D341Med (cell line): ENCODE measurements at regions not wholly inside any gene's neighbourhood (a gene's known extent, or its start where the extent isn't known, plus 50 kb on each side); places are given as distances from the start of the nearest gene placed in this dataset.

Experiments
- DNase-seq: peaks from one replicate; pipeline ENCODE4 v3.0.0; 2012; ENCODE audit warnings: low spot score

DNA sequence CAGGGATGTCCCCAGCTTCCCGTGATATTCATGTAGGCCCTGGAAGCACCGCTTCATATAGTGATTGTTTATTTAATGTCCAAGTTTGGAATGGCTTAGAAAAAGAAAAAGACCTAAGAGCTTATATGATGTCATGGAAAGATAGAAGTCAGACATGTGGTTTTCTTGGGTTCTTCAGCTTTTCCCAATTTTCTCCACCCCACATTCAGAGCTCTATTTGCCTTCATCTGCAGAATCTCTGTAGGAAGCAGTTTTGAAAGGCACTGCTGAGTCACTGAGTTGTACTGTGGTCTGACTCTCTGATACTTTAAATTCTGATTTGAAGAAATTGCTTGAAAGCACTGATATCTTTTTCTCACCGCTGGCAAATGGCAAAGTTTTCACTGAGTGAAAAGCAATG lies 120.6 kb upstream of the EDNRA start:
- no peak for DNase-seq

DNA sequence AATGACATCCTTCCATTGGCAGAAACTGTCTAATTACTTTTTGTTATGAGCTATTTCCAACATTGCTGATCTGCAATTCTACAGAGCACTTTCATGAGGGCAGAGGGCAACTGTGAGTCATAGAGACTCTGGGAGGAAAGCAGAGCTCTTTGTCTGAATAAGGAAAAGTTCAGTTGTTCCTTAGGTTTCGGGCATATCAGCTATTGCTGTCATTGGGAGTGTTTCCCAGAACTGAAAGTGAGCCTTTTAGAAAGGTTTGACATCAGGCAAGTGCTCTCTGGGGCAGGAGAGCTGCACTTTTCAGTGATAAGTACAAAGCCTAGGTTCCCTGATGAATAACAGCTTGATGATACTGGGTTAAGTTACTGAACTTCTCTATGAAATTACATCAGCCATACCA lies 119.2 kb upstream of the EDNRA start:
- no peak for DNase-seq

- no peak for DNase-seq
Observed at GRCh38 chr4:147362938-147363337, 118.0 kb upstream of the EDNRA start.

DNA sequence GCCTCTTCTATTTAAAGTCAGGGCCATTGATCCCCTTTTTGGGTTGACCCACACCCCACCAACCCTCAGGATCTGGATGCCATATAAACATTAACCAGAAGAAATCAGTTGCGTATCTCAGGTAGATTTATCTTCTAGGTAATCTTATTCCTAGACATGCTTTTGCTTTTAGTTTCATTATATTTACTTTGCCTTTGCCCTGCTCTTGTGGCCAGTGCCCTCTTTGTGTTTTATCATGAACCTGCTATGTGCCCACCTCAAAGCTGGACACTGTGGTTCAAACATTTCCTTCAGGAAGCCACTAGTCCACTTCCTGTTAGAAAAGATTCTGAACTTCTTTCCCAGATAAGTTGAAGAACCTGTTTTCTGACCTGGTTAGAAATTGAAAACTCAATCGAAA lies 117.4 kb upstream of the EDNRA start:
- DNase-seq, result no peak

DNA sequence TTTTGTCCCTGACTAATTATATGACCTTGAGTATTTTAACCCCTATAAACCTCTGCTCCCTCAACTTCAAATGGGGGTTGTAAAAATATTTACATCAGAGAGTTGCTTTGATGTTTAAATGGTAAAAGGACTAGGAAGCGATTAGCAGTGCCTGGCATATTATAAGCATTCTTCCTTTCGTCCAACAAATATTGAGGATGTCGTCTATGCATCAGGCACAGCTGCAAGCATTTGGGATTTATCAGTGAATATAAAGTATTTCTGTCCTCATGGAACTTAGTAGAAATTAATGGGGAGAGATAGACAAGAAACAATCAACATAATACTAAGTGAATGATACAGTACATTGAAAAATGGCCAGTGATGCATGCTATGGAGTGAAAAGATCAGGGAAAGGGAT lies 115.5 kb upstream of the EDNRA start:
- DNase-seq, result no peak

DNA sequence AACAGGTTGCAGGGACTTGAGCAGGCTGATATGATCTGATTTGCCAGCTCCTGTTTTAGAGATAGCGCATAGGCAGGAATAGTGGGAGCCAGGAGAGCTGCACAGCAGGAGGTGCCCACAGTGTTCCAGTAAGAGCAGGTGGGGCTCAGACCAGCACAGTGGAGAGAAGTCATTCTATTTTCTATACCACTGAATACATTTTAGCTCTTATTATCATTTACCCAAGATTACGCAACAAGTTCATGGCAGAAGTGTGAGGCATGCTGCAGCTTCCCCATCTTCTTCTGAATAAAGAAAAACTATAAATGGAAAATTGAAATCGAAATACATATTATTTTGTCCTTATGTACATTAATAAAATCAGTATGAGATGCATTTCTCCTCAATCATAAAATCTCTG lies 114.7 kb upstream of the EDNRA start:
- DNase-seq, result no peak

DNA sequence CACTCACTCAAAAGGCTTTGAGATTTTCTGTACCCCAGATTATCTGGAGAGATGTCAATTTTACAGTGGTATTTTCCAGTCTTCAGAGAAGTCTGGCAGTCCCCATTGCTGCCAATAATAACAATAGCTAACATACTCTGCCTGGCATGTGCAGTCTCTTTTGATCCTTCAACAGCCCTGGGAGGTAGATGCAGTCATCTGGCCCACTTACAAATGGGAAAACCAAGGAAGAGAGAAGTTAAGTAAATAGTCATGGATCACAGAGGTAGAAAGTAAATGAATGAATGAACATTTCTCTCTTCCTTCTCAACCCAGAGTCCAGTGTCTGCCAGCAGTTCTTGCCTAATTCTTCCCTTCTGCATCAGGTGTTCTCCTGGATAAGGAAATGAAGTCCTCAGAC lies 113.0 kb upstream of the EDNRA start:
- no peak for DNase-seq

DNA sequence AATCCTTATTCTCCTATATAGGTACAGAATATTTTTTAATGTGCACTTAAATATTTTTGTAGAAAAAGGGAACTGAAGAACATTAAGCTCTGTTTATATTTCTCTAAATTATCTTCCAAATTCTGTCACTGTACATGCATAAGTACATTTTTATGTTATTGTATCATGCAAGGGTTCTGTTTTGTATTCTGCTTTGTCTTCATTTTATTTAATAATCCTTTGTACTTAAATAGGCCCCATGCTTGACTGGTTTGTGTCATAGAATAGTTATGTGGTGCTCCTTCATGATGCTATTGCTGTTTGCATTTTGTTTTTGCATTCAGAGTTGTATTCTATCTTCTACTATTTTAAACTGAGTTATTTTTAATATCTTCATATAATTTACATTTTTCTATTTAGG lies 111.9 kb upstream of the EDNRA start:
- no peak for DNase-seq

GRCh38 chr4:147370473-147370872 lies 110.4 kb upstream of the EDNRA start:
- no peak for DNase-seq

DNA sequence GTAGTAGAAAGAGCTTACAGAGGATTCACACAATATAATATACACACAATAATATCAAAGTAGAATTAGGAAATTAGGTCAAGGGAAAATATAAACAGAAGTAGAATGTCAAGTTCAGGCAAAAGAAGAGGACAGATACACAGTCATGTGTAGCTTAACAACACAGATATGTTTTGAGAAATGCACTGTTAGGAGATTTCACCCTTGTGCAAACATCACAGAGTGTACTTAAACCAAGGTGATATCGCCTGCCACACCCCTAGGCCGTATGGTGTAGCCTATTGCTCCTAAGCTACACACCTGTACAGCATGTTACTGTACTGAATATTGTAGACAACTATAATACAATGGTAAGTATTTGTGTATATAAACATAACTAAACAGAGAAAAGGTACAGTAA lies 110.0 kb upstream of the EDNRA start:
- no peak for DNase-seq

DNA sequence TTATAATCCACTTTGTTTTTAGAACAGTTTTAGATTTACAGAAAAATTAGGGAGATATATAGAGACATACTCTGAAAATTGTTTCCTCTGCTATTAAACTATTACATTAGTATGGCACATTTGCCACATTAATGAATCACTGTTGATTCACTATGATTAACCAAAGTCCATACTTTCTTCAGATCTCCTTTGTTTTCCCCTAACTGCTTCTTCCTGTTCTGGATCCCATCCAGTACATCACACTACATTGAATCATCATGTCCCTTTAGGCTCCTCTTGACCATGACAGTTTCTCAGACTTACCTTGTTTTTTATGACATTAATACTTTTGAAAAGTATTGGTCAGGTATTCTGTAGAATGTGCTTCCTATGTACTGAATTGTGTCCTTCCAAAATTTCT lies 109.2 kb upstream of the EDNRA start:
- DNase-seq, result no peak

DNA sequence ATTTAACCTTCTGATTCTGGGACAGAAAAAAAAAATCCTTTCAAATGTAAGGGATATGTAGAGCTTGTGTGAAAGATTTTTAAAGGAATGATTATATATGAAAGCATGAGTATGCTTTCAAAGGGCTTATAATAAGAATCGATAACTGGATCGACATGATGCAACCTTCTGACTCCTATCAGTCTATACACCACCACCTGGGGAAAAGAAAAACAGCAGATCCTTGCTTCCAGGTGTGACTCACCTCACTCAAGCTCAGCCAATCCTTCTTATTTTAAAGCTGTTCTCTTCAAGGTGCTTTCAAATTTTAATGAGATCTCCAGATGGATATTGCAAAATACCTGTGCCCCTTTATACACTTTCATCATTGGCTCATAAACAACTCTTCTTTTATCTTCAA lies 102.1 kb upstream of the EDNRA start:
- no peak for DNase-seq

GRCh38 chr4:147381749-147382148 lies 99.1 kb upstream of the EDNRA start:
- DNase-seq, result no peak

GRCh38 chr4:147388018-147388417 lies 92.9 kb upstream of the EDNRA start:
- DNase-seq, result no peak

- DNase-seq, result no peak
Observed at GRCh38 chr4:147396105-147396504, 84.8 kb upstream of the EDNRA start.

GRCh38 chr4:147398556-147398955 lies 82.3 kb upstream of the EDNRA start:
- DNase-seq, result no peak

- DNase-seq, result no peak
Observed at GRCh38 chr4:147400721-147401120, 80.2 kb upstream of the EDNRA start.

- no peak for DNase-seq
Observed at GRCh38 chr4:147401221-147401620, 79.7 kb upstream of the EDNRA start.

DNA sequence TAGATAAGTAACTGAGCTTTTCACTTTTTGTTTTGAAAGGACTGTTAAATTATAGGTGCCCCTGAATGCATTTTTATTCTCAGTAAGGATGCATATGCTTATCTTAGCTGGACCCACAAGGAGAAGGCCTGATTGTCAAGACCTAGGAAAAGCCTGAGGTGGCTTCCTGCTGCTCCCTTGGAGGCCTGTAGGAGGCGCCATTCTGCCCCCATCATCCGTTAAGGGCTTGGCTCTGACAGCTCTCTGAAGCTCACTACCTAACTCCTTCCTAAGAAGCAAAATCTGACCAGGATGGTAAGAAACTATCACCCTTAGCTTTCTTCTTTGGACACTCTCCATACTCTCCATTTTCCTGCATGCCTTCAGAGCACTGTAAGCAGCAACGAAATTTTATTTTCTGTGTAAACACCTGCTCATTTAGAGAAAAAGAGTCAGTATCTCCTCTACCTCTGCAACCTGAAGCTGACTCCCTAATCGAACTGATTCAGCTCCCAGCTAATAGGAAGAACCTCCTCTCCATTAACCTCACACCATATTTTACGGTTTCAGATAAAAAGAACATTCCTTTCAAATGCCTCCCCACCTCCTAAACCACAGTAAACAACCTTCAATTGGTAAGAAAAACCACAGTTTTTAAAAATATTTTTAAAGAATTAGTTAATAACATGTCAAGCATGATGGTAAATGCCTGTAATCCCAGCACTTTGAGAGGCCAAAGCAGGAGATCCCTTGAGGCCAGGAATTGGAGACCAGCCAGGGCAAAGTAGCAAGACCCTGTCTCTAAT lies 73.4 kb upstream of the EDNRA start:
- no peak for DNase-seq

DNA sequence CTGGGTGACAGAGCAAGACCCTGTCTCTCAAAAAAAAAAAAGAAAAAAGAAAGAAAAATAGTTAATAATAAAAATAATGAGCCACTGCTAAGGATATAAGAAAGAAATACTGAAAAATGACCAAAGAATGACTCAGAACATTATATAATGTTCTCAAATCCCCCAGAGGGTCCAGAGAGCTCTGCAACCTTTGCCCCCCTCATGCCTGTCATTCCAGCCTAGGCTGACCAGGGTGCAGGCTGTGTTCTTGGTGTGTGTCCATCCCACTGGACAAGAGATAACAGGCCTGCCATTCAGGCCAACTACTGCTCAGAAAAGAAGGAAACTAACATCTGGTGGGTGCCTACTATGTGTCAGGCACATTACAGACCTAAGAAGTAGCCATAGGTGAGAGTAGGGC lies 72.7 kb upstream of the EDNRA start:
- DNase-seq, result no peak

DNA sequence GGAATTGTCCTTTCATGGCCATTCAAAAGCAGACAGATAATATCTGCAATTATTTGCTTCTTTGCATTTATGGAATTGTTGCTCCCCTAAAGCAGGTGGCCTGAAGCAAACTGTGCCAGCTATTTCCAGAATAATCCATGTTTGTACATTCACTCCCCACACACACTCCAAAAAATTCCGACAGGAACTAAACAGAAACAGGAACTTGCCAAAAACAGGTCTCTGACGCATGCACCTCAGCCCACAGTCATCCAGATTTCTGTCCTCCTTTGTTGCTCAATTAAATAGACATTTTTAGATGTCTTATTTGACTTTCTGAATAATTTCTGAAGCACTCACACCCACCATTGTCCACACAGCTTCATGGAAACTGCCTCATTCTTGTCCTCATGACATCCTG lies 71.5 kb upstream of the EDNRA start:
- DNase-seq, result no peak

GRCh38 chr4:147418226-147418625 lies 62.7 kb upstream of the EDNRA start:
- no peak for DNase-seq

DNA sequence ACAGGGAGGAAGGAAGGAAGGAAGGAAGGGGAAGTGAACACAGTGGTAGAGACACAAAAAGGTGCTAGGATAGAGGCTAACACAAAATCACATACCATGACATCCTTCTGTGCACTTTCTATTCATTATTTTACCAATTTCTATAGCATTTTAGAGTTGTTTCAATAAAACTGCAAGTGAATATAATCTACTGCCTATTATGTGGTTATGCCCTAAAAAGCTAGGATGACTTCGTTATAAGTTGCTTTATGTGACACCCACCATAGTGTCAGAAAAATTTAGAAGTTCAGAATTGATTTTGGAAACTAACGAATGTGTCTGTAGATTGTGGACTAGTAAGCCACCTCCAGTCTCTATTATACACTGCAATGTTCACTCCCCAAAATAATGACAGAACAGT lies 59.4 kb upstream of the EDNRA start:
- DNase-seq, result no peak

DNA sequence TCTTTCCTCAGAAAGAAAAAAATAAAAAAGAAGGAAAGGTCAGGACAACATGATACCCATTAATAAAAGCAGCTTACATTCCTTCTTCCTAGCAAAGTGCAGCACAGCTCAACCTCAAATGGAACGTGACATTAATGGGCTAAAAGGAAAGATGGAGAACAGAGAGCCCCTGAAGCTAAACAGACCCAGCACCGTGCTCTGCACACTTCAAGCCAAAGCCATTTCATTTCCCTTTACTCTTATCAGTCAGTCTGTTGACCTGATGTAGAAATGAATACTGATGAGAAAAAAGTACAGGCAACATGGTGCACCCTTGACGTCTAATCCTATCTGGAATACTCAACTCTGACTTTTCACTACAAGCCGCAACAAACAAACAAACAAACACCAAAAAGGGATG lies 57.7 kb upstream of the EDNRA start:
- no peak for DNase-seq

- DNase-seq, result no peak
Observed at GRCh38 chr4:147425019-147425418, 55.9 kb upstream of the EDNRA start.
